ENCODE measurements at regions not wholly inside any gene's neighbourhood (a gene's known extent, or its start where the extent isn't known, plus 50 kb on each side); places are given as distances from the start of the nearest gene placed in this dataset.

GRCh38 chr2:118279005-118279404 lies 190.7 kb downstream of the INSIG2 start:
- Histone ChIP-seq H3K4me1 (ENCODE audit: insufficient read depth, low read length) (no peaks in the 10 kb centered on the region), H2AFZ (ENCODE audit: low read length) (no peak overlapping the region), H3K9me3 (ENCODE audit: low read depth, low read length) (no peaks in the 10 kb centered on the region), H3K36me3 (ENCODE audit: insufficient read depth, low read length) (no peaks in the 10 kb centered on the region), H4K20me1 (ENCODE audit: insufficient read depth, low read length) (no peaks in the 10 kb centered on the region), H3K4me3 (ENCODE audit: insufficient read depth, low read length) (no peak overlapping the region), H3K27ac (ENCODE audit: low read depth, low read length) (no peak overlapping the region), H3K4me2 (ENCODE audit: insufficient read depth, low read length) (no peak overlapping the region), H3K27me3 (ENCODE audit: insufficient read depth, low read length) (peaks cover 3% of the 10 kb centered on the region), H3K79me2 (ENCODE audit: insufficient read depth, low read length) (no peaks in the 10 kb centered on the region)
- TF ChIP-seq, protein P1, sequence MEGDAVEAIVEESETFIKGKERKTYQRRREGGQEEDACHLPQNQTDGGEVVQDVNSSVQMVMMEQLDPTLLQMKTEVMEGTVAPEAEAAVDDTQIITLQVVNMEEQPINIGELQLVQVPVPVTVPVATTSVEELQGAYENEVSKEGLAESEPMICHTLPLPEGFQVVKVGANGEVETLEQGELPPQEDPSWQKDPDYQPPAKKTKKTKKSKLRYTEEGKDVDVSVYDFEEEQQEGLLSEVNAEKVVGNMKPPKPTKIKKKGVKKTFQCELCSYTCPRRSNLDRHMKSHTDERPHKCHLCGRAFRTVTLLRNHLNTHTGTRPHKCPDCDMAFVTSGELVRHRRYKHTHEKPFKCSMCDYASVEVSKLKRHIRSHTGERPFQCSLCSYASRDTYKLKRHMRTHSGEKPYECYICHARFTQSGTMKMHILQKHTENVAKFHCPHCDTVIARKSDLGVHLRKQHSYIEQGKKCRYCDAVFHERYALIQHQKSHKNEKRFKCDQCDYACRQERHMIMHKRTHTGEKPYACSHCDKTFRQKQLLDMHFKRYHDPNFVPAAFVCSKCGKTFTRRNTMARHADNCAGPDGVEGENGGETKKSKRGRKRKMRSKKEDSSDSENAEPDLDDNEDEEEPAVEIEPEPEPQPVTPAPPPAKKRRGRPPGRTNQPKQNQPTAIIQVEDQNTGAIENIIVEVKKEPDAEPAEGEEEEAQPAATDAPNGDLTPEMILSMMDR (IDR thresholded peaks at IDR 0.05; ENCODE audit: extremely low read depth, low read depth, low read length) = no peak
- no peak for DNase-seq (ENCODE audit: insufficient read length, low spot score, missing footprints)

- Histone ChIP-seq H3K4me3 (ENCODE audit: insufficient read depth, low read length) (no peak overlapping the region), H2AFZ (ENCODE audit: low read length) (no peak overlapping the region), H3K4me1 (ENCODE audit: insufficient read depth, low read length) (no peaks in the 10 kb centered on the region), H3K36me3 (ENCODE audit: insufficient read depth, low read length) (no peaks in the 10 kb centered on the region), H3K79me2 (ENCODE audit: insufficient read depth, low read length) (no peaks in the 10 kb centered on the region), H4K20me1 (ENCODE audit: insufficient read depth, low read length) (no peaks in the 10 kb centered on the region), H3K27me3 (ENCODE audit: insufficient read depth, low read length) (peaks cover 3% of the 10 kb centered on the region), H3K27ac (ENCODE audit: low read depth, low read length) (no peak overlapping the region), H3K9me3 (ENCODE audit: low read depth, low read length) (no peaks in the 10 kb centered on the region), H3K4me2 (ENCODE audit: insufficient read depth, low read length) (no peak overlapping the region)
- TF ChIP-seq, protein P1 (IDR thresholded peaks at IDR 0.05; ENCODE audit: extremely low read depth, low read depth, low read length) = no peak
- DNase-seq (ENCODE audit: insufficient read length, low spot score, missing footprints) = no peak
These were observed 189.8 kb downstream of the INSIG2 start for GRCh38 chr2:118278046-118278445.

DNA sequence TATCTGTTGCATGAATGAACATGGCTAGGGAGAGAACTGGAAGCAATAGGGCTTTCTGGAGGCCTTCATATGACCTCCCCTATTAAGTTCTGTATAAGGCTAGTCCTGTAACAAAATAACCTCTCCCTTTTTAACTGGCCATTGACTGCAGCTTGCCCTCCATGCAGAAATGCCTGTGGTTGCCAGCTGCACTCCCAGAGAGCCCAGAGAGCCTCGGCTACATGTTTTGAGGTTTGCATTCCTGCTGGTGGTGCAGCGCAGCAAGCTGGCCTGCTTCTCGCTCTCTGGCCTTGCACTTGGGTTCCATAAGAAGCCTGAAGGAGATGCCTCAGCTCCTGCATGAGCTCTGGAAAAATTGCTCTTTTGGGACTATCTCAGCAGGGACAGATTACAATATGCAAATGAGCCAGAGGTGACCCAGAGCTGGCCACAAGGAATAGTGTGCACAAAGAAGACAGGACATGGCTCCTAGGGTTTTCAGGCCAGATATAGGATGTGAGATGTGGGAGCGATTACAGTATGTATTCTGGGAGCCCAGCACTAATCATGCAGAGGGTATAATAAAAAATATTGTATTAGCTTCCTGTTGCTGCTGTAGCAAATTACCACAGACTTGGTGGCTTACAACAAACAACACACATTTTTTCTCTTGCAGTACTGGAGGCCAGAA lies 186.7 kb downstream of the INSIG2 start:
- Histone ChIP-seq H3K27ac (ENCODE audit: low read depth, low read length) (no peak overlapping the region), H3K4me3 (ENCODE audit: insufficient read depth, low read length) (no peak overlapping the region), H3K36me3 (ENCODE audit: insufficient read depth, low read length) (no peaks in the 10 kb centered on the region), H2AFZ (ENCODE audit: low read length) (no peak overlapping the region), H3K27me3 (ENCODE audit: insufficient read depth, low read length) (no peaks in the 10 kb centered on the region), H3K4me2 (ENCODE audit: insufficient read depth, low read length) (no peak overlapping the region), H3K9me3 (ENCODE audit: low read depth, low read length) (no peaks in the 10 kb centered on the region), H3K4me1 (ENCODE audit: insufficient read depth, low read length) (no peaks in the 10 kb centered on the region), H4K20me1 (ENCODE audit: insufficient read depth, low read length) (no peaks in the 10 kb centered on the region), H3K79me2 (ENCODE audit: insufficient read depth, low read length) (no peaks in the 10 kb centered on the region)
- DNase-seq (ENCODE audit: insufficient read length, low spot score, missing footprints) = no peak
- TF ChIP-seq, protein P1 (IDR thresholded peaks at IDR 0.05; ENCODE audit: extremely low read depth, low read depth, low read length) = no peak

DNA sequence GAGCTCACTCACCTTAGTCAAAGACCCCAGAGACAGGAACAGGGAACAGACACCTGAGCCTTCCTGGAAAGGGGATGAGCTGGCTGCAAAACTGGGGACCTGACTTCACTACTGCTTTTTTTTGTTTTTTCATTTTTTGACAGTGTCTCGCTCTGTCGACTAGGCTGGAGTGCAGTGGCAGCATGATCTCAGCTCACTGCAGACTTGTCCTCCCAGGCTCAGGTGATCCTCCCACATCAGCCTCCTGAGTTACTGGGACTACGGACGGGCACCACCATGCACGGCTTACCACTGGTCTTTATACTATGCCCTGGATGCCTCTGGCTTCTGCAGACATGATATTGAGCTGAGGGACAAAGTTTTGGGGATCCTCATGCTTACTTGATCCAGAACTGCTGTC lies 184.1 kb downstream of the INSIG2 start:
- H3K4me3 ChIP-seq (ENCODE audit: insufficient read depth, low read length) = no peak overlapping the region
- no peaks in the 10 kb centered on the region for H3K4me1 ChIP-seq (ENCODE audit: insufficient read depth, low read length)
- H3K9me3 ChIP-seq (ENCODE audit: low read depth, low read length) = no peaks in the 10 kb centered on the region
- H2AFZ ChIP-seq (ENCODE audit: low read length) = no peak overlapping the region
- no peaks in the 10 kb centered on the region for H3K79me2 ChIP-seq (ENCODE audit: insufficient read depth, low read length)
- TF ChIP-seq, protein P1 (IDR thresholded peaks at IDR 0.05; ENCODE audit: extremely low read depth, low read depth, low read length) = no peak
- no peak for DNase-seq (ENCODE audit: insufficient read length, low spot score, missing footprints)
- H4K20me1 ChIP-seq (ENCODE audit: insufficient read depth, low read length) = no peaks in the 10 kb centered on the region
- no peak overlapping the region for H3K4me2 ChIP-seq (ENCODE audit: insufficient read depth, low read length)
- H3K36me3 ChIP-seq (ENCODE audit: insufficient read depth, low read length) = no peaks in the 10 kb centered on the region
- H3K27me3 ChIP-seq (ENCODE audit: insufficient read depth, low read length) = no peaks in the 10 kb centered on the region
- H3K27ac ChIP-seq (ENCODE audit: low read depth, low read length) = no peak overlapping the region
